Ishikawa (cell line): ENCODE measurements at regions not wholly inside any gene's neighbourhood (a gene's known extent, or its start where the extent isn't known, plus 50 kb on each side); places are given as distances from the start of the nearest gene placed in this dataset.

Experiments used
- CEBPB ChIP-seq: IDR thresholded peaks from 2 replicates; pipeline ENCODE4 v1.6.1; 2012
- CREB1 ChIP-seq: IDR thresholded peaks from 2 replicates; pipeline ENCODE4 v1.6.1; 2012; ENCODE audit warnings: low read depth
- EGR1 ChIP-seq: IDR thresholded peaks from 2 replicates; pipeline ENCODE4 v1.6.1; 2012
- EP300 ChIP-seq: IDR thresholded peaks from 2 replicates; pipeline ENCODE4 v1.6.1; 2012; ENCODE audit warnings: borderline replicate concordance
- FOXM1 ChIP-seq: IDR thresholded peaks from 2 replicates; pipeline ENCODE4 v1.6.1; 2012; ENCODE audit warnings: low read depth, borderline replicate concordance
- MAX ChIP-seq: IDR thresholded peaks from 2 replicates; pipeline ENCODE4 v1.6.1; 2012
- NFIC ChIP-seq: IDR thresholded peaks from 2 replicates; pipeline ENCODE4 v1.6.1; 2012
- RAD21 ChIP-seq: IDR thresholded peaks from 2 replicates; pipeline ENCODE4 v1.6.1; 2012; ENCODE audit warnings: low read depth
- REST ChIP-seq: IDR thresholded peaks from 2 replicates; pipeline ENCODE4 v1.6.1; 2012; ENCODE audit warnings: low read depth, mild to moderate bottlenecking
- TAF1 ChIP-seq: IDR thresholded peaks from 2 replicates; pipeline ENCODE4 v1.6.1; 2012; ENCODE audit warnings: low read depth, mild to moderate bottlenecking
- TCF12 ChIP-seq: IDR thresholded peaks from 2 replicates; pipeline ENCODE4 v1.6.1; 2012; ENCODE audit warnings: low read depth
- TEAD4 ChIP-seq: IDR thresholded peaks from 2 replicates; pipeline ENCODE4 v1.6.1; 2012
- USF1 ChIP-seq: IDR thresholded peaks from 2 replicates; pipeline ENCODE4 v1.6.1; 2012
- YY1 ChIP-seq: IDR thresholded peaks from 2 replicates; pipeline ENCODE4 v1.6.1; 2012; ENCODE audit warnings: low read depth
- ZBTB7A ChIP-seq: IDR thresholded peaks from 2 replicates; pipeline ENCODE4 v1.6.1; 2012; ENCODE audit warnings: low read depth

GRCh38 chr10:77718957-77719356 is 81.3 kb upstream of the KCNMA1 start:
- no peak for TF ChIP-seq TAF1
- TF ChIP-seq CREB1: no peak
- no peak for TF ChIP-seq REST
- no peak for TF ChIP-seq TEAD4
- TF ChIP-seq CEBPB: no peak
- TF ChIP-seq RAD21: no peak
- TF ChIP-seq EGR1: no peak
- TF ChIP-seq NFIC: no peak
- TF ChIP-seq USF1: no peak
- TF ChIP-seq TCF12: no peak

GRCh38 chr10:77717336-77717735 is 79.7 kb upstream of the KCNMA1 start:
- TF ChIP-seq TAF1 (no peak), MAX (no peak), TCF12 (no peak), RAD21 (no peak), YY1 (no peak)

- TF ChIP-seq CEBPB (no peak), EGR1 (no peak), ZBTB7A (no peak), MAX (no peak), USF1 (no peak), REST (no peak), RAD21 (no peak), TEAD4 (no peak), EP300 (no peak), NFIC (no peak), CREB1 (no peak), TAF1 (no peak), FOXM1 (no peak), YY1 (no peak), TCF12 (no peak)
Measured at GRCh38 chr10:77716458-77717317, 79.1 kb upstream of the KCNMA1 start.

GRCh38 chr10:77715536-77715935 is 77.9 kb upstream of the KCNMA1 start:
- TF ChIP-seq ZBTB7A (no peak), EP300 (no peak), USF1 (no peak), NFIC (no peak), EGR1 (no peak), RAD21 (no peak), TAF1 (no peak), CREB1 (no peak), MAX (no peak), TEAD4 (no peak), YY1 (no peak), FOXM1 (no peak), CEBPB (no peak), REST (no peak)
